Neural crest cell (in vitro differentiated cells): ENCODE measurements at regions not wholly inside any gene's neighbourhood (a gene's known extent, or its start where the extent isn't known, plus 50 kb on each side); places are given as distances from the start of the nearest gene placed in this dataset.
"Not testable (repeated sequence)": the region's sequence is repeated elsewhere in the genome, so short reads cannot be mapped to it uniquely, and the experiment has no call there.

ENCODE experiments used
- DNase-seq: peaks from one replicate; pipeline ENCODE4 v3.0.0; 2021; ENCODE audit warnings: low read depth, mixed read lengths, low spot score
- H3K27ac Mint-ChIP-seq: one replicate; pipeline ENCODE4 v1.8.0; 2021; ENCODE audit warnings: mild to moderate bottlenecking, mixed read lengths; ENCODE audit not compliant: unreplicated experiment
- H3K27me3 Mint-ChIP-seq: 2 replicates; pipeline ENCODE4 v1.8.0; 2021; ENCODE audit warnings: low read depth, mild to moderate bottlenecking, mixed read lengths
- H3K36me3 Mint-ChIP-seq: 2 replicates; pipeline ENCODE4 v1.8.0; 2021; ENCODE audit warnings: low read depth, mild to moderate bottlenecking, mixed read lengths
- H3K4me1 Mint-ChIP-seq: 2 replicates; pipeline ENCODE4 v1.8.0; 2021; ENCODE audit warnings: mixed read lengths
- H3K4me3 Mint-ChIP-seq: one replicate; pipeline ENCODE4 v1.8.0; 2021; ENCODE audit warnings: mild to moderate bottlenecking, mixed read lengths
- H3K9me3 Mint-ChIP-seq: 2 replicates; pipeline ENCODE4 v1.8.0; 2021; ENCODE audit warnings: mixed read lengths
- CTCF ChIP-seq: fragments of 200-600 bp; sonication (generic); conservative IDR thresholded peaks from 2 replicates; pipeline ENCODE4 v1.5.0; 2021; ENCODE audit warnings: antibody characterized with exemption, mild to moderate bottlenecking

- Mint-ChIP-seq H3K4me3 (no peak overlapping the region), H3K36me3 (peaks cover 3% of the 10 kb centered on the region), H3K27me3 (no peaks in the 10 kb centered on the region), H3K4me1 (peaks cover 8% of the 10 kb centered on the region), H3K27ac (no peak overlapping the region), H3K9me3 (peaks cover 7% of the 10 kb centered on the region)
- TF ChIP-seq CTCF = no peak
- no peak for DNase-seq
These were observed 188.6 kb upstream of the TBL1XR1 start for GRCh38 chr3:177385831-177386301.

GRCh38 chr3:177388209-177388608, 190.9 kb upstream of the TBL1XR1 start:
- H3K4me3 Mint-ChIP-seq = no peak overlapping the region
- no peaks in the 10 kb centered on the region for H3K27me3 Mint-ChIP-seq
- no peaks in the 10 kb centered on the region for H3K36me3 Mint-ChIP-seq
- peaks cover 3% of the 10 kb centered on the region for H3K9me3 Mint-ChIP-seq
- H3K4me1 Mint-ChIP-seq = peaks cover 5% of the 10 kb centered on the region
- no peak overlapping the region for H3K27ac Mint-ChIP-seq
- DNase-seq = no peak
- no peak for TF ChIP-seq CTCF

DNA sequence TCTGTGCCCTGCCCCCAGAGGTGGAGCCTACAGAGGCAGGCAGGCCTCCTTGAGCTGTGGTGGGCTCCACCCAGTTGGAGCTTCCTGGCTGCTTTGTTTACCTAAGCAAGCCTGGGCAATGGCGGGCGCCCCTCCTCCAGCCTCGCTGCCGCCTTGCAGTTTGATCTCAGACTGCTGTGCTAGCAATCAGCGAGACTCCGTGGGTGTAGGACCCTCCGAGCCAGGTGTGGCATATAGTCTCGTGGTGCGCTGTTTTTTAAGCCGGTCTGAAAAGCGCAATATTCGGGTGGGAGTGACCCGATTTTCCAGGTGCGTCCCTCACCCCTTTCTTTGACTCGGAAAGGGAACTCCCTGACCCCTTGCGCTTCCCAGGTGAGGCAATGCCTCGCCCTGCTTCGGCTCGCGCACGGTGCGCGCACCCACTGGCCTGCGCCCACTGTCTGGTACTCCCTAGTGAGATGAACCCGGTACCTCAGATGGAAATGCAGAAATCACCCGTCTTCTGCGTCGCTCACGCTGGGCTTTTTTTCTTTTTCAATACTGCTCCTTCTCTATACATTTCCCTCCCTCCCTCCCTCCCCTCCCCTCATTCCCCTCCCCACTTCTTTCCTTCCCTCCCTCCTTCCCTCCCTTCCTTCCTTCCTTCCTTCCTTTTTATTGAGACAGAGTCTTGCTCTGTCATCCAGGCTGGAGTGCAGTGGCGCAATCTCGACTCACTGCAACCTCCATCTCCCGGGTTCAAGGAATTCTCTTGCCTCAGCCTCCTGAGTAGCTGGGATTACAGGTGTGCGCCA, 197.1 kb upstream of the TBL1XR1 start:
- H3K4me1 Mint-ChIP-seq = peaks cover 12% of the 10 kb centered on the region
- not testable (repeated sequence) for H3K27ac Mint-ChIP-seq, H3K27me3 Mint-ChIP-seq, DNase-seq, H3K36me3 Mint-ChIP-seq, H3K9me3 Mint-ChIP-seq
- H3K4me3 Mint-ChIP-seq = peak overlapping the region; percentile 81

DNA sequence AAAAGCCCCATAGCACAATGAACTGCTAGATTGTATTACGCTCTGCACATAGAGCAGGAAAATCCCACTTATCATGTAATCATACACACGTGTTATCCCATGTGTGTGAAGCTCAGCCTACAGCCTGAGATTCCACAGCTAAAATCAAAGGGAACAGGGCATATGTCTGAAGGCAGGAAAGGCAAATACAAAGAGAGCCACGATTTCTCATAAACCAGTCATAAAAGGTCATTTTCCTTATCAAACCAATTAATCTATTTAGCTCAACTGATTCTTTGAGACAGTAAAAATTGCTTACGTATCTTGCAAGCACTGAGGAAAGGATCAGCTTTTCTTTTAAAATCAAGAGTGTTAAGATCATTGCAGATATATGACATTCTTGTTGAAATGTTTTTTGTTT, 199.5 kb upstream of the TBL1XR1 start:
- Mint-ChIP-seq H3K27ac (no peak overlapping the region), H3K9me3 (peaks cover 2% of the 10 kb centered on the region), H3K4me1 (peaks cover 12% of the 10 kb centered on the region), H3K27me3 (no peaks in the 10 kb centered on the region), H3K4me3 (no peak overlapping the region), H3K36me3 (no peaks in the 10 kb centered on the region)
- DNase-seq = no peak
- TF ChIP-seq CTCF = no peak

- DNase-seq = no peak
- no peaks in the 10 kb centered on the region for H3K36me3 Mint-ChIP-seq
- H3K4me1 Mint-ChIP-seq = peaks cover 25% of the 10 kb centered on the region
- peak overlapping the region; percentile 3 for H3K27ac Mint-ChIP-seq
- H3K9me3 Mint-ChIP-seq = peaks cover 11% of the 10 kb centered on the region
- TF ChIP-seq CTCF = no peak
- no peaks in the 10 kb centered on the region for H3K27me3 Mint-ChIP-seq
- no peak overlapping the region for H3K4me3 Mint-ChIP-seq
These were observed 204.1 kb upstream of the TBL1XR1 start for GRCh38 chr3:177401375-177401774.

GRCh38 chr3:177402533-177402932, 205.3 kb upstream of the TBL1XR1 start:
- DNase-seq = no peak
- Mint-ChIP-seq H3K4me1 (peaks cover 25% of the 10 kb centered on the region), H3K27ac (peak overlapping the region; percentile 31), H3K27me3 (no peaks in the 10 kb centered on the region), H3K9me3 (peaks cover 11% of the 10 kb centered on the region), H3K4me3 (no peak overlapping the region), H3K36me3 (no peaks in the 10 kb centered on the region)
- no peak for TF ChIP-seq CTCF
